ENCODE measurements at regions not wholly inside any gene's neighbourhood (a gene's known extent, or its start where the extent isn't known, plus 50 kb on each side); places are given as distances from the start of the nearest gene placed in this dataset.

GRCh38 chr6:76742919-76743318 lies 670.5 kb upstream of the IMPG1 start:
- H3K79me2 ChIP-seq (ENCODE audit: low read depth): no peaks in the 10 kb centered on the region
- no TSS peak for BruUV-seq (replicated peaks)
- no peaks in the 10 kb centered on the region for H3K9me3 ChIP-seq (ENCODE audit: insufficient read depth, low read depth)
- intact Hi-C loops (cut with micrococcal nuclease; ENCODE audit: unreplicated experiment): no loop called here
- DNase-seq: no peak
- no peaks in the 10 kb centered on the region for H3K4me1 ChIP-seq (replicated peaks; ENCODE audit: insufficient read depth)
- no peaks in the 10 kb centered on the region for H3K27me3 ChIP-seq (ENCODE audit: insufficient read depth, low read depth)
- no peaks in the 10 kb centered on the region for H3F3A ChIP-seq (ENCODE audit: insufficient read depth, low read depth)
- H3K36me3 ChIP-seq (ENCODE audit: low read depth): no peaks in the 10 kb centered on the region
- no peak overlapping the region for H3K27ac ChIP-seq
- ChIA-PET POLR2A (ENCODE audit: unreplicated experiment) (no interaction called here), CTCF (no interaction called here)
- no peak overlapping the region for H2AFZ ChIP-seq
- H3K4me3 ChIP-seq: no peak overlapping the region
- no peak for TF ChIP-seq EZH2 (IDR thresholded peaks at IDR 0.05; ENCODE audit: low read depth)
- no peak for TF ChIP-seq CTCF (conservative IDR thresholded peaks at IDR 0.05)
- H3K9me2 ChIP-seq (ENCODE audit: insufficient read depth): no peaks in the 10 kb centered on the region
- no peaks in the 10 kb centered on the region for H4K20me1 ChIP-seq (ENCODE audit: insufficient read depth)
- H3K4me2 ChIP-seq: no peak overlapping the region

- TF ChIP-seq EZH2 (IDR thresholded peaks at IDR 0.05; ENCODE audit: low read depth) (no peak), CTCF (conservative IDR thresholded peaks at IDR 0.05) (no peak)
- no TSS peak for BruUV-seq (replicated peaks)
- Histone ChIP-seq H3K36me3 (ENCODE audit: low read depth) (no peaks in the 10 kb centered on the region), H3K27ac (no peak overlapping the region), H4K20me1 (ENCODE audit: insufficient read depth) (no peaks in the 10 kb centered on the region; the same call in 1 of the 2 replicates), H3K4me1 (replicated peaks; ENCODE audit: insufficient read depth) (no peaks in the 10 kb centered on the region), H2AFZ (no peak overlapping the region), H3K4me3 (no peak overlapping the region), H3K9me3 (ENCODE audit: insufficient read depth, low read depth) (no peaks in the 10 kb centered on the region), H3K79me2 (ENCODE audit: low read depth) (no peaks in the 10 kb centered on the region), H3K9me2 (ENCODE audit: insufficient read depth) (no peaks in the 10 kb centered on the region), H3K4me2 (no peak overlapping the region), H3K27me3 (ENCODE audit: insufficient read depth, low read depth) (no peaks in the 10 kb centered on the region), H3F3A (ENCODE audit: insufficient read depth, low read depth) (no peaks in the 10 kb centered on the region)
- ChIA-PET POLR2A (ENCODE audit: unreplicated experiment) (no interaction called here), CTCF (no interaction called here)
- DNase-seq: no peak
- intact Hi-C loops (cut with micrococcal nuclease; ENCODE audit: unreplicated experiment): no loop called here
These were observed 647.0 kb upstream of the IMPG1 start for GRCh38 chr6:76719449-76719848.

GRCh38 chr6:76708641-76709331 lies 636.3 kb upstream of the IMPG1 start:
- ChIA-PET CTCF (no interaction called here), POLR2A (ENCODE audit: unreplicated experiment) (no interaction called here)
- no peak overlapping the region for H2AFZ ChIP-seq
- no peaks in the 10 kb centered on the region for H4K20me1 ChIP-seq (ENCODE audit: insufficient read depth)
- H3K27me3 ChIP-seq (ENCODE audit: insufficient read depth, low read depth): no peaks in the 10 kb centered on the region
- no peaks in the 10 kb centered on the region for H3K4me1 ChIP-seq (replicated peaks; ENCODE audit: insufficient read depth)
- H3K4me2 ChIP-seq: no peak overlapping the region
- no peaks in the 10 kb centered on the region for H3K79me2 ChIP-seq (ENCODE audit: low read depth)
- no peak overlapping the region for H3K27ac ChIP-seq
- intact Hi-C loops (cut with micrococcal nuclease; ENCODE audit: unreplicated experiment): no loop called here
- no peaks in the 10 kb centered on the region for H3F3A ChIP-seq (ENCODE audit: insufficient read depth, low read depth)
- no TSS peak for BruUV-seq (replicated peaks)
- no peak for DNase-seq
- no peaks in the 10 kb centered on the region for H3K9me3 ChIP-seq (ENCODE audit: insufficient read depth, low read depth)
- TF ChIP-seq CTCF (conservative IDR thresholded peaks at IDR 0.05) (no peak), EZH2 (IDR thresholded peaks at IDR 0.05; ENCODE audit: low read depth) (no peak)
- H3K9me2 ChIP-seq (ENCODE audit: insufficient read depth): no peaks in the 10 kb centered on the region
- no peaks in the 10 kb centered on the region for H3K36me3 ChIP-seq (ENCODE audit: low read depth)
- no peak overlapping the region for H3K4me3 ChIP-seq
